ENCODE measurements at regions not wholly inside any gene's neighbourhood (a gene's known extent, or its start where the extent isn't known, plus 50 kb on each side); places are given as distances from the start of the nearest gene placed in this dataset.
"Not testable (repeated sequence)": the region's sequence is repeated elsewhere in the genome, so short reads cannot be mapped to it uniquely, and the experiment has no call there.

GRCh38 chr11:59030037-59030436 lies 56.1 kb upstream of the GLYATL1B start:
- Histone ChIP-seq H3K4me3 (ENCODE audit: low read depth, low read length) (no peak overlapping the region), H3K4me1 (ENCODE audit: control insufficient read depth, insufficient read depth, low read length) (no peaks in the 10 kb centered on the region), H3K27ac (ENCODE audit: extremely low read depth, low read depth, low read length) (no peak overlapping the region), H3K9me3 (ENCODE audit: control insufficient read depth, insufficient read depth, low read depth, low read length) (no peaks in the 10 kb centered on the region), H3K36me3 (ENCODE audit: control insufficient read depth in 2 of 2, insufficient read depth in 1 of 2, low read length in 2 of 2) (no peaks in the 10 kb centered on the region)
- ChIA-PET POLR2A (no interaction called here), CTCF (interaction anchor here (0.6 kb wide), 1 partner anchor 110 kb away, joined by 3 read pairs; no protein-coding TSS in a partner anchor)
- TF ChIP-seq ZNF354C (tag by site-specific recombination; IDR thresholded peaks at IDR 0.05; ENCODE audit: borderline replicate concordance, low read depth) = no peak

- H3K4me1 ChIP-seq (ENCODE audit: control insufficient read depth, insufficient read depth, low read length); H3K36me3 ChIP-seq (ENCODE audit: control insufficient read depth in 2 of 2, insufficient read depth in 1 of 2, low read length in 2 of 2); H3K4me3 ChIP-seq (ENCODE audit: low read depth, low read length); H3K27ac ChIP-seq (ENCODE audit: extremely low read depth, low read depth, low read length); POLR2A ChIA-PET; H3K9me3 ChIP-seq (ENCODE audit: control insufficient read depth, insufficient read depth, low read depth, low read length); CTCF ChIA-PET: not testable (repeated sequence)
Measured at GRCh38 chr11:59031746-59032145, 54.4 kb upstream of the GLYATL1B start.

Data from HEK293 (cell line).